Ovary (tissue), 3 donors: ENCODE measurements at regions not wholly inside any gene's neighbourhood (a gene's known extent, or its start where the extent isn't known, plus 50 kb on each side); places are given as distances from the start of the nearest gene placed in this dataset.

Experiments
- CTCF ChIP-seq, 3 donors: fragments of 450-650 bp in 2 of 3; fragments of 200-600 bp in 1 of 3; IDR thresholded peaks; one replicate each; pipeline versions ENCODE4 v1.5.1 to v1.8.0; 2016 to 2022; ENCODE audit warnings: antibody characterized with exemption in 3 of 3, mild to moderate bottlenecking in 1 of 3
- POLR2A ChIP-seq: fragments of 450-650 bp; IDR thresholded peaks from one replicate; pipeline ENCODE4 v1.6.1; 2017; ENCODE audit warnings: antibody characterized with exemption, mild to moderate bottlenecking, moderate library complexity
- donor health status: DM: no; HTN: no; CAD: no.

DNA sequence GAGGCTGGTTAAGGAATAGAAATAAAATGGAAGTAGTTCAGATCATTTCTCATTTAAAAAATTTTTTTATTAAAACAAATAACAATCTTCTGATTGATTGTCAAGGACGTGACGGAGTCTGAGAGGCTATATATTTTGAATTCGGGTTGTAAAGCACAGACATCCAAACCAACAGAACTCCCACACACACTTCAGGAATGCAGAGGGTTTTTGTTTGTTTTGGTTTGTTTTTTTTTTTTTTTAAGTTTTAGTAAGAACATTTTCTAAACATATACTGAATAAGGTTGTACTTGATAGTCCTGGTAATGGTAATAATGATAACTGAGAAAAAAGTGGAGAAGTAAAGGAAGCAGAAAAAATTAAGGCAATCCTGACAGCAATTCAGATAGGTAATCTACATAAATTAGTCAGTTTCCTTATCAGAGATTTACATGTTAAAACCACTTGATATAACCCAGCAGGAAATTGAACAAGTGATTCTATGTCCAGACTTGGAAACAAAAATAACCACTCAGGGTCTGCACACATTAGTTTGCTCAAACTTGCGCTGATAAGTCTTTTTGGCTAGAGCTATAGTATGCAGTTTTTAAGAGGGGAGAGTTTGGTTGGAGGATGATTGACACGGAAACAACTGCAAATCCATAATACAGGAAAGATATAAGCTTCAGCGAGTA lies 51.5 kb upstream of the CTAGE1 start:
- TF ChIP-seq POLR2A (no peak), CTCF (IDR thresholded peaks at IDR 0.05) (no peak)
